GM10248 (cell line): ENCODE measurements at regions not wholly inside any gene's neighbourhood (a gene's known extent, or its start where the extent isn't known, plus 50 kb on each side); places are given as distances from the start of the nearest gene placed in this dataset.
"Not testable (repeated sequence)": the region's sequence is repeated elsewhere in the genome, so short reads cannot be mapped to it uniquely, and the experiment has no call there.

Source experiments
- CTCF ChIA-PET: fragments of 300-600 bp; sonication (Branson Sonifier 250); formaldehyde crosslinking; extraction: SDS; loops from one replicate; lab custom pipeline; 2021; ENCODE audit warnings: antibody characterized with exemption; lab: Yijun Ruan, JAX
- POLR2A ChIA-PET: fragments of 350-650 bp; sonication (Branson Sonifier 250); formaldehyde crosslinking; extraction: SDS; loops from one replicate; lab custom pipeline; 2020; ENCODE audit warnings: antibody characterized with exemption; lab: Yijun Ruan, JAX
- DNase-seq: peaks from one replicate; pipeline ENCODE4 v3.0.0; 2012; ENCODE audit errors: extremely low spot score
- CTCF ChIP-seq: IDR thresholded peaks from 2 replicates; pipeline ENCODE4 v1.5.1; 2012; ENCODE audit warnings: mild to moderate bottlenecking, low read depth; ENCODE audit errors: extremely low read depth, missing control alignments, control extremely low read depth

GRCh38 chr12:7591531-7591930, 74.2 kb downstream of the APOBEC1 start:
- DNase-seq: no peak
- no peak for TF ChIP-seq CTCF
- CTCF ChIA-PET: no interaction called here
- POLR2A ChIA-PET: no interaction called here

GRCh38 chr12:7590085-7590484, 75.6 kb downstream of the APOBEC1 start:
- CTCF ChIA-PET, POLR2A ChIA-PET, DNase-seq: not testable (repeated sequence)

- CTCF ChIA-PET, POLR2A ChIA-PET: not testable (repeated sequence)
- DNase-seq: peak; percentile 50
- TF ChIP-seq CTCF: peak; percentile 27
Measured at GRCh38 chr12:7588742-7589329, 76.9 kb downstream of the APOBEC1 start.

GRCh38 chr12:7584137-7584536, 80.6 kb upstream of the CD163 start:
- CTCF ChIA-PET: interaction anchor here (0.6 kb wide), 1 partner anchor 53 kb away, joined by 4 read pairs; no protein-coding TSS in a partner anchor
- POLR2A ChIA-PET, DNase-seq: not testable (repeated sequence)

GRCh38 chr12:7583471-7583870, 79.9 kb upstream of the CD163 start:
- POLR2A ChIA-PET: no interaction called here
- CTCF ChIA-PET: interaction anchor here (1.5 kb wide), 1 partner anchor 54 kb away, joined by 6 read pairs; no protein-coding TSS in a partner anchor
- no peak for DNase-seq
- TF ChIP-seq CTCF: no peak

- CTCF ChIA-PET: interaction anchor here (1.5 kb wide), 1 partner anchor 55 kb away, joined by 6 read pairs; no protein-coding TSS in a partner anchor
- DNase-seq: no peak
- POLR2A ChIA-PET: no interaction called here
- no peak for TF ChIP-seq CTCF
Measured at GRCh38 chr12:7582796-7583195, 79.2 kb upstream of the CD163 start.

- CTCF ChIA-PET: no interaction called here
Measured at GRCh38 chr12:7581625-7582024, 78.0 kb upstream of the CD163 start.

More at GRCh38 chr12:7581625-7582024, 78.0 kb upstream of the CD163 start:
- POLR2A ChIA-PET: no interaction called here
- DNase-seq: no peak
- no peak for TF ChIP-seq CTCF
